NCI-H1436 (cell line): ENCODE measurements at regions not wholly inside any gene's neighbourhood (a gene's known extent, or its start where the extent isn't known, plus 50 kb on each side); places are given as distances from the start of the nearest gene placed in this dataset.
"Not testable (repeated sequence)": the region's sequence is repeated elsewhere in the genome, so short reads cannot be mapped to it uniquely, and the experiment has no call there.

Experiments
- DNase-seq: peaks from one replicate; lab custom pipeline; 2025; lab: John Stamatoyannopoulos, UW

DNA sequence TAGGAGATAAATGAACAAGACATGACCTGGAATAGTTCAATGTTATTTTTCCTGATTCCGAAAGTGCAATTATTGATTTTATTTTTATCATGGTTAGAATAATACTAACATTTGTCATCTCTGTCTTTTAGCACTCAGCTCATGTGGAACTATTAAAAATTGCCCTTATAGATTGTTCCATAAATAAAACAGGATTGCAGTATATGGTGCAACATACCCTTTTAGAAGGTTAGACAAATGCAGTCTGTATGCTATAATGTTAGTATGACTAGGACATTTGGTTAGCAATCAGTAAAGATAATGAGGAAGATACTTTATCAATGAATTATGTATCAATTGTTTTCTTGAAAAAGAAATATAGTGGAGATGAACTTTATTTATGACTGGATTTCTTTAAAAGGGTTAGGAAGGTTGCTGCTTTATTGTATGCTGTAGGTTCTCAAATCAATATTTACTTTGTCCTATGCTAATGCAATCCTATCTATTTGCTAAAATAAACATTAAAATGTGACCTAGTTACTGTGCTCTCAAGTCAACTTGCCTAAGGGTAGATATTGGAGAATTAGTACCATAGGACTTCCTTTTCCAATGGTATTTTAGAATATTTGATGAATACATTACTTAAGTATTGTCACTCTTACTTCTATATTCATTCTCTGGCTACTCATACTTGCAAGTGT lies 348.9 kb upstream of the ISL1 start:
- DNase-seq: no peak

DNA sequence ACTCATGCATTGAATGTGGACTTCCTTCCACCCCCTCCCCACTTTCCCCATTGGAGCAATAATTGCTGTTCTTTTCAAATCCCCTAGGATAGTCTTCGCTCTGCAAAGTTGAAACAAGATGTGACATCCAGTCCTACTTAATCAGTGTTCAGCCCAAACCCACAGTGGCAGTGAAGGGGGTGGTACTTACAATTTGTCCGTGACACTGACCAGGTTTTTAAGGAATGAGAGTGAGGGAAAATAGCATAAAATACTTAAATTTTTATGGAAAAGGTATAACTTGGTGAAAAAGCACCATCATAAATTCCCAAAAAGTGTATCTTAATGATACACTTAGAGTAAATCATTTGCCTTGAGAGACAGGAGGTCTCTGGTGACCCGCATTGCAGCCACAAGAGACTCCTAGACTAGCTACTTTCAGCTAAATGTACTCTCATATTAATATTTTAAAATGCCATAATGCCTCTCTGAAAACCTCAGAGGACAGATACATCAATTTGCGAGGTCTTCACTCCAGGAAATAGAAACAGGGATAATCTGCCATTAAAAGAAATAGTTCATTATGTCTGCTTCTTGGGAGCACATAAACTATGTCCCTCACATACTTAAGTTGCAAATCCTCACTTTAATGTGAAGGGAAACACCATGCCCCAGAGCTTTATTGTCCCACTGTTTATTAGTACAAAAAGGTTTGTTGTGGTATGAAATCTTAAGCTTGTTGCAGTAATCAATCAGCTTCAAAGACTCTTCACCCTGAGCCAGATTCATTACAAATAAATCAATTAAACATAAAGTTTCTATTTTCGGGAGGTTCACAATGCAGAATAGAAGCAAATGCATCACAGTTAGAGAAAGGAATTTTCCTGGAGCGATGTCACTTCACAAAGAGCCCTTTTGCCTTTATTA lies 343.6 kb upstream of the ISL1 start:
- DNase-seq: no peak

DNA sequence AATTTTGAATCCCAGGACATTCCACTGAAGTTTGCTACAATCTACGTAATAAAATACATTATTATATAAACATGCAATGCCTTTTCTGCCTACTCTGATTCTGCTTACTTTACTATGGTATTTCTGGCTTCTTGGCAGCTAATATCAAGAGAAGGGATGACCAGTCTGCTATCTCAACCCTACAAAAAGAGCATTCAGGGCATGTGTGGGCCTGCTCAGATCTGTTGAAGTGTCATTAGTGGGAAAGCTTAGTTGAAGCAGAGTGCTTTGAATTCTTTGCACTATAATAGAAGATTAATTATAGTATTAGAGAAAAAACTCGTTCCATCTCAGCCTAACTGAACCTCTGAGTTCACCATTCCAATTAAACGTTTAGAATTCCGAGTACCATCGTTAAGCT lies 339.5 kb upstream of the ISL1 start:
- DNase-seq: peak; percentile 36

- no peak for DNase-seq
Observed at GRCh38 chr5:51047369-51047768, 335.9 kb upstream of the ISL1 start.

GRCh38 chr5:51053361-51053760 lies 329.9 kb upstream of the ISL1 start:
- no peak for DNase-seq

GRCh38 chr5:51060953-51061352 lies 322.3 kb upstream of the ISL1 start:
- no peak for DNase-seq

DNA sequence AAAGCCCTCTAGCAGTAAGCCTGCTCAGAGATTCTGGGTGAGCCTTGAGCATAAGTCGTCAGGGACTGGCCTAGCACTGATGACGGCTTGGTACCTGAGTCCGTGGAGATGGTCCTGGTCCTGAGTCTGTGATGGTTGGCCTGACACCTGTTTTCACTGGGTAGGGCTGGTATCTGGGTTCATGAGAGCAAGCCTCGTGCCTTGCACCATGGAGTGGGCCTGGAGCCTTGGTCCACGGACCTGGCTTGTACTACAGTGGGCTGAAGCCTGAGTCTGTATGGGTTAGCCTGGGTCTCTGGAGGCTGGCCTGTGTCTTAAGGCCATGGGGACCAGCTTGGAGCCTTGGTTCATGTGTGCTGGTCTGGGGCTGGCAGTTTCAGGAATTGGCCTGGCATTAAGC lies 310.3 kb upstream of the ISL1 start:
- no peak for DNase-seq

DNA sequence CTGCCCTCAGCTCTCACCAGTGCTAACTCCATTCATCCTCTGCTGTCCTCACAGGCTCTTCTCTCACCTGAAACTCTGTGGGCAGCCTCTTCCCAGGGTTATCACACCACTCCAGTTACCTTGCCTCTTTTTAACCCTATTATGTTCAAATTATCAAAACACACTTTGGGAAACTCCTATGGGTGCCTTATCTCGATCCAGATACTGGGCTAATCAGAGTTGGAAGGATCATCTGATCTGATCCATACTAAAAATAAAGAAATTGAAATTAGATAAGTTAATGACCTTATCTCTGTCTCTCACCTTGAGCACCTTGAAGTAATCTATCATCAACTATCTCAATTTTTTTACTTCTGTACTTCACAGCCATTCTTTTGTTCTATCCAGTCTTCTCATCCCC lies 300.5 kb upstream of the ISL1 start:
- DNase-seq: no peak

- no peak for DNase-seq
Observed at GRCh38 chr5:51091816-51092215, 291.4 kb upstream of the ISL1 start.

DNA sequence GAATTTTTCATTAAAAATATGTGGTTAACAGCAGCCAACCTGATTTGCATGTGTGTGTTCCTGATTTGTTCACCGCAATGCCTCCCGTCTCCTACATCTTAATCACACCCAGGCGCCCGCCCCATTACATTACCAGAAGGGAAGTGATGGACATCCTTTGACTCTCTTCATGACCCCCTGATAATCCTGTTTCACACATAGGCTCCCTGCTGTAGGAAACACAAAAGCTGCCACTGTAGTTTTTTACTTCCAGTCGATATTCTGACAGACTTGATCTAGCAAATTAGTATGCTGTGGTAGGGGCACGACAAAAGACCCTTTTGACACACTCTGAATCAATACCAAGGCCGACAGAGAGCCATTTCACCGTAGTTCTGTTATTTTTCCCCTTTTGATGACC lies 287.8 kb upstream of the ISL1 start:
- DNase-seq: no peak

DNA sequence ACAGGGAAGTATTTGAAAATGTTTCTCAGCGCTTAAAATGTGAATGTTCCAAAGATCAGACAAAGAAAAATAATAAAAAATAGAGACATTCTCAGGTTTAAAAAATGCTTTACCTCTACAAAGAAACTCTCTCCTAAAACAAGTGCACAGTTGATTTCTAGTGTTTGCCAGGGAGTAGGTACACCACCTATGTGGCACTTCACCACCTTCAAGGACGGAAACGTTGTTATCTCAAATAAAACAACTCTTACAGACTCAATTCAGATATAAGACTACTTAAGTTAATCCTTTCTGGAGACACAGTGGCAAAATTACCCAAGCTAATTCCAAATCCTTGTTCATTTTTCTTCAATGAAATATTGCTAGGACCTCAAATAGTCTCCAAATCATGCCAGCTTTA lies 286.4 kb upstream of the ISL1 start:
- no peak for DNase-seq

GRCh38 chr5:51099173-51099853 lies 283.9 kb upstream of the ISL1 start:
- DNase-seq: no peak

GRCh38 chr5:51104556-51104955 lies 278.7 kb upstream of the ISL1 start:
- no peak for DNase-seq

GRCh38 chr5:51109786-51110410 lies 273.4 kb upstream of the ISL1 start:
- DNase-seq: no peak

- no peak for DNase-seq
Observed at GRCh38 chr5:51131266-51131665, 252.0 kb upstream of the ISL1 start.

DNA sequence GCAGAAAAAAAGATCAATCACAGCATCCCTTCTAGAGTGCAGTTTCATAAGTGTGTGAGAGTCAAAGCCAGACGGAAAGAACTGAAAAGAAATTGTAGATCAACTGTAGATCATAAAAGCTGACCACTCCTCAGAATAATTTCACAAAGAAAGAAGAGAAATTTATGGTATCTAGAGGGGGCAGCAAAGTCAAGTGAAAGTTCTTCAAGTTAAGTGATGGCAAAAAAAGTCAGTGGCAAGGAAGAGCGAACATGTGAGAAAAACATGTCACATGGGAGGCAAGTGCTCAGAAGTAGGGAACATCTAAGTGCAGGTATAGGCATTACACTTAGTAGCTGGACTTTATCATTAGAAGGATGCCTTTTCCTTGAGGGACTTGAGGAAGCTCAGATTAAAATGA lies 245.1 kb upstream of the ISL1 start:
- DNase-seq: no peak

GRCh38 chr5:51148437-51148836 lies 234.8 kb upstream of the ISL1 start:
- no peak for DNase-seq

- DNase-seq: no peak
Observed at GRCh38 chr5:51156222-51156621, 227.0 kb upstream of the ISL1 start.

DNA sequence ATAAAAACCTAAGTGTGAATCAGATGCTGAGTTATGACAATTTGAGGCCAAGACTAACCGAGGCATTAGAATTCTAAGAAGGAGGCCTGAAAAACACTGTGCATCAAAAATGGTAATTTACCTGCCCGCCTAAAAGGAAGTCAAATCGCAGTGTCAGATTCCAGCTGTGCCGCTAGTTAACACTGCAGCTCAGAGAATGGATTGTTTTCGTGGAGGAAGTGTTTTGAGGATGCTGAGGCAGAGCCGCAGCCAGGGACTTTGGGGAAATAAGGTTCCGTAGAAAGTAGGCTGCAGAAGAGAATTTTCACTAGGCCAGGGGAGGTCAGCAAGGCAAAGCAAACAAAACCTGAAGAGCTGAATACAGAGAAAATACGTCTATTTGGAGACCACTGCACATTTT lies 226.4 kb upstream of the ISL1 start:
- DNase-seq: no peak

DNA sequence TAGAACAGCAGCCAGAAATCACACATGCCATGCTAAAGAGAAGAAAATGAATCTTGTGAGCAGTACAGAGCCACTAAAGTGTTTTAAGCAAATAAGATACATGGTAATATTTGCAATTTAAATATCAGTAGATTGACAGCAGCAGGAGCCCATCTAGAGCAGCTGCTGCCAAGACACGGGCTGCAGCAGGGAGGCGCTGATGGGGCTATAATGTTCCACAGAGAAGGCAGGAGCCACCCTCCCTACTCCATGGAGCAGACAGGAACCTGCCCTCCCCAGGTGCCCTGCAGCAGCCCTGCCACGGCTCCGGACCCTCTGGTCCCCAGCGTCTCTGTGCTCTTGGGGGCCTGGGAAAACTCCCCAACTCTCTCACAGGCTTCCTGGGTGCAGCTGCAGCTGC lies 224.1 kb upstream of the ISL1 start:
- no peak for DNase-seq

- DNase-seq: no peak
Observed at GRCh38 chr5:51159606-51160005, 223.6 kb upstream of the ISL1 start.

- no peak for DNase-seq
Observed at GRCh38 chr5:51162245-51162644, 221.0 kb upstream of the ISL1 start.

DNA sequence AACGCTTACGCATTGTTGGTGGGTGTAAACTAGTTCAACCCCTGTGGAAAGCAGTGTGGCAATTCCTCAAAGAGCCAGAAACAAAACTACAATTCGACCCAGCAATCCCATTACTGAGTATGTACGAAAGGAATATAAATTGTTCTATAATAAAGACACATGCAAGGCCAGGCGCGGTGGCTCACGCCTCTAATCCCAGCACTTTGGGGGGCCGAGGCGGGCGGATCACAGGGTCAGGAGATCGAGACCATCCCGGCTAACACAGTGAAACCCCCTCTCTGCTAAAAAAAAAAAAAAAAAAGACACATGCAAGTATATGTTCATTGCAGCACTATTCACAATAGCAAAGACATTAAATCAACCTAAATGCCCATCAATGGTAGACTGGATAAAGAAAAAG lies 217.6 kb upstream of the ISL1 start:
- DNase-seq: not testable (repeated sequence)
